Activated T-cell treated with anti-CD3 and anti-CD28 coated beads for 24 hours (primary cell): ENCODE measurements at regions not wholly inside any gene's neighbourhood (a gene's known extent, or its start where the extent isn't known, plus 50 kb on each side); places are given as distances from the start of the nearest gene placed in this dataset.

ENCODE experiments used
- DNase-seq: peaks from one replicate; pipeline ENCODE4 v3.0.0-alpha.2; 2020; ENCODE audit warnings: low read depth

DNA sequence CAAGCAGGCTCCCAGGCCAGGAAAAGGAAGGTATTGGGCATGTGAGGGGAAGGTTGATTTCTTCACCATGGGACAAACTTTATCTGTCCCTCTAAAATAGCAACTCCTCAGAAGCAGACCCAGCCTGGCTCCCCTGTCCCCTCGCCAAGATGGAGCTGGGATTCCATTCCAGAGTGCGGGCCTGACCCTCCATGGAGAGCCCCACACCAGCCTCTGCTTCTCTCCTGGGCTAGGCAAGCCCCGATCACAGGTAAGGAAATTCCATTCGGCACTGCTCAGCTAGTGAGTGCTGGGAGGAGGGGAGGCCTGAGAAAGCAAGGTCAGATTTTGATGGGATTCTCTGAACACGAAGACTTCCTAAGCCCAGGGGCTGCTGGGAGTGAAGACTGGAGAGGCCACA is 98.4 kb downstream of the EFNB1 start:
- no peak for DNase-seq

DNA sequence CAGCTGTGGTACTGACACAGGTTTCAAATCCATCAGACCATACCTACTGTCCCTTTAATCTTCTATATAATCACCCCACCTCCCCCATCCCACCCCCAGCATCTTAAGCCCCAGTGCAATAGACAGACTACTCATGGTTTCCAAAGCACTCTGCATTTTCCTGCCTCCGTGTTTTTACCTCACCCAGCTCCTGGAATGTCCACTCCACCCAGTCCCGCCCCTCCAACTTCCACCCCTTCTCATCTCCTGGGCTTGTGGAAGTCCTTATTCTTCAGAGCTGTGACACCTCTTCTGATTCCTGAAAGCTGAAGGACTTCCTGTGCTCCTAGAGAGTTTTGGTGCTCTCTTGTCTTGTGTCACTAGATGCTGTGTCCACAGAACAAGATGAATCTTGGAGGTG is 94.3 kb downstream of the EFNB1 start:
- DNase-seq = no peak

DNA sequence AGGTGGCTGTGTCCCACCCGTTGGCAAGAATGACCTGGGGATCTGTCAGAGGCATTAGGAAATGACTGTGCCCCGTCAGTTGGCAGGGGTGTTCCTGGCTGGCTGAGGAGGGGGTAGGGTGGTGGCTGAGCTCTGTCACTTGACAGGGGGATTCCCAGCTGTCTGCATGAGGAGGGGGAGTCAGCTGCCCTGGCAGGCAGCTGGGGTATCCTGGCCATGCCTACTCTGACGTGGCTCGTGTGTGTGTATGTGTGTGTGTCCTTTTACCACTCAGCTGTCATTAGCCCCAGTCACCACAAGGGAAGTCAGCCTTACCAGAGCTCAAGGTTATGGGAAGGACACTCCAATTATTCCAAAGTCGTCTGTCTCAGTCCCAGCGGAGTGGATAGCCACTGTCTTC is 93.2 kb downstream of the EFNB1 start:
- DNase-seq = no peak

DNA sequence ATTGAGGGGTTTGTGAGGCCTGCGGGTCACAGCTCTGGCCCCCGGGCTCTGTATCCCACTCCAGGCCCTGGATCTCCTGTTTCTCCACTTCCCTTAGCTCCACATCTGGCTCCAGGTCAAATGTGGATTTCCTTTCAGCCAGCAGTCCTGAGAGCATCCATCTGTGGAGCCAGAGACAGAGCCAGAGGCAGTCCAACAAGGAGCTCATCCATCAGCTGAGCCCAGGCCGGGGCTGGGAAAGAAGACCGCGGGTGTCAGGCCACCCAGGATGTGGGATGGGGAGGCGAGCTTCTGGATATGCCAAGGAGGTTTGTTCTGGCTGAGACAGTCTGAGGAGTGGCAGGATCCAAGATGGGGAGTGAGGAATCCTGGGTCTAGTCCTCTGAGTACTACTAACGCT is 91.7 kb downstream of the EFNB1 start:
- no peak for DNase-seq

DNA sequence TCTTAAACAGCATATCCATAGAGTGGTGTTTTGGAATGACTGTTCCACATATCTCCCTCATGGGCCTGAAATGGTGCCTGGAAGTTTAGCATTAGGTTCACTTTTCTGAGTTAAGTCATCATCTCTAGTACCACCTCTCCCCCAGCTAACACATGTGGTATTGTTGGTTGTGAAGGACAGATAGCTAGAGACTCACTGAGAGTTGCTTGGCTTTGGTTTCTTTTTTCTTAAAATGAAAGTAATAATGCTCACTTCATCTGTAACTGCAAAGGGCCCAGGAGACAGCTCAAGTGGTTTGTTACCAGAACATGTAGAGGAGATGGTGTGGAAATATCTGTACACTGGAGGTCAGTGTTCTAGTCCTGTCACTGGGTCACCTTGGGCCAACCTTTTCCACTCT is 90.9 kb downstream of the EFNB1 start:
- DNase-seq = no peak

DNA sequence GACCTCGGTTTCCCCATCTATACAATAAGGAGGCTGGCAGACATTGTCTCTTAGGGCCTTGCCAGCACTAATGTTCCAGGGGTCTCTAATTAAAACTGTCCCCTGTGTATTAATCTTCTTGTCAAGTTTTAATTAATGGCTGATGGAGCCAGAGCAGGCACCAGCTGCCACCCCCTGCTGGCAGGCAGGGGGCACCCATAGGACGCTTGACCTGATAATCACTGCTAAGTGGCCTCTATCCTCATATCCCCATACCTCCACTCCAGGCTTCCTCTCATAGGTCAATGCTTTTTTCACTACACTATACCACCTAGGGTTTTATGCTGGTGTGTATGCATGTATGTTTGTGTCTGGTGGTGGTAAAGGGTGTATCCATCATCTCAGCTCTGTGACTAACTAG is 89.4 kb downstream of the EFNB1 start:
- no peak for DNase-seq

DNA sequence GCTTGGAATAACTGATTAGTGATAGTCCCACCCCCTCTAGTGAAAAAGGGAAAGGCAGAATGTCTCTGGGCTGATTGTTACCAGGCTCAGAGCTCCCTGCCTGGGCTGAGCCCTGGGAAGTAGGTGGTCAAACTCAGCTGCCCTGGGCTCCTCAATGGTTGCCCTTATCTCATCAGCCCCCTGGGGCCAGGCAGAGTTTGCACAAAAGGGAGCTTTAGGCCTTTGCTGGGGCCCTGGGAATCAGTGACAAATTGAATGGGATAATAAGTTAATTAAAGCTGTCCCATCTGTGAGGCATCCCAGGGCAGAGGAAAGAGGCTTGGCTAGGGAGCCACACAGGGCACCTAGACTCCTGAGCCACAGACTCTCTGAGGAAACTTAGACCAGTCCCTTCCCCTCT is 89.0 kb downstream of the EFNB1 start:
- no peak for DNase-seq

DNA sequence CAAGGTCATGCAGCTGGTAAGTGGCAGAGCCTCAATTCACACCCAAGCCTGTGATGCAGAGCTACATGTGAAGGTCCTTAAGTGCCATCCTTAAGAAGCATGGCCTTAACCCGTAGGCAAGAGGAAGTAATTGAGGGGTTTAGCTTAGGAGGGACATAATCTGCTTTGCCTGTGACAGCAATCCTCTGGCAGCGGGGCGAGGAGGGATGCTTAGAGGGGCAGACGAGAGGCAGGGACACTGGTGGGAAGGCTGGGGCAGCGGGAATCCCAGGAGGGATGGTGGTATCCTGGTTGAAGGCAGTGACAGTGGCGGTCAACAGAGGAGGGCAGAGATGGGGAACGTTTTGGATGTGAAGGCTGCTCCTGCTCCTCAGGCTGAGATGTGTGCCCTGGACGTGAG is 88.1 kb downstream of the EFNB1 start:
- DNase-seq = no peak

DNA sequence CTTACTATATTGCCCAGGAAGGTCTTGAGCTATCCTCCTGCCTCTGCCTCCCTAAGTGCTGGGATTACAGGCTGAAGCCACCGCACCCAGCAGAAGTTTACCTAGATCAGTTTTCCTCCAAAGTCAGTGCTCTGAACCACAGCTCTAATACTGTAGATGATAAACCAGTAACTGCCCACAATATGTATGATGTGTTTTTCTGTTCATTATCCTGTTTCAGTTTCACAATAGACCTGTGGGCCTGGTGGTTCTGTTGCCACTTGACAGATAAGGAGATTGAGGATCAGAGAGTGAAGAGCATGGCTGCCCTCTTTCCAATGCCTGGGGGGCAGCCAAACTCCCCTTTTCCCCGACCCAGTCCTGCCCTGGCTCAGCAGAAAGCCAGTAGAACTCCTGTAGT is 87.0 kb downstream of the EFNB1 start:
- DNase-seq = no peak

DNA sequence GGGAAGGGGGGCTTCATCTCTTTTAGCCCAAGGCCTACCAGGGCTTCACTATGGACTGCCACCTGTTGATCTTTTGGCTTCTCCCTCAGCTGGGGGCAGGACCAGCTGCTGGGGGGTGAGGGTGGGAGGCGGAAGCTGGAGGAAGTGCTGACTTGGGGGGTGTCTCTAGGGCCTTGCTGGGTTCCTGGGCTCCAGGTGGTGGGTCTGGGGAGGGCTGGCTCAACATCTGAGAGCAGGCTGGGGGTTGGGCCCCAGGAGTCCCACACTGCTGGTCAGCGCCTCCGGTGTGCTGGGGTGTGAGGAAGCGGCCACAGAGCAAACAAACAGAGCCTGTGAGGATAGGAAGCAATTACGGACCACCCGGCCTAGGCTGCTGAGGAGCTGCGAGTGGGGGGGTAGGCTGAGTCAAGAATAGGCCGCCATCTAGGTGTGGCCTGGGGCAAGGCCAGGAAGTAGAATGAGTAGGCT is 85.7 kb downstream of the EFNB1 start:
- DNase-seq = no peak

DNA sequence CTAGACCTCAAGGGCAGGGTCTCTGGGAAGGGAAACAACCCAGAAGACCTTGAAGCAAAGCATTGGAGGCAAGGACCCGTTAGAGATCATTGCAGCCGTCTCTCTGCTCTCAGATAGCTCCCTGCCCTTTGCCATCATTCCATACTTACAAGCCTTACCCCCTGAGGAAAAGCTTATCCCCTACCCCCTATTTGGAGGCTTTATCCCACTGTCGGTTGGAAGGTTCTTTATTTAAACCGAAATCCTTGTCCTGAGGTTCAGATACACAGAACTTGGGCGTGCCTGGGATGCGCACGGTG is 84.4 kb downstream of the EFNB1 start:
- DNase-seq = no peak

DNA sequence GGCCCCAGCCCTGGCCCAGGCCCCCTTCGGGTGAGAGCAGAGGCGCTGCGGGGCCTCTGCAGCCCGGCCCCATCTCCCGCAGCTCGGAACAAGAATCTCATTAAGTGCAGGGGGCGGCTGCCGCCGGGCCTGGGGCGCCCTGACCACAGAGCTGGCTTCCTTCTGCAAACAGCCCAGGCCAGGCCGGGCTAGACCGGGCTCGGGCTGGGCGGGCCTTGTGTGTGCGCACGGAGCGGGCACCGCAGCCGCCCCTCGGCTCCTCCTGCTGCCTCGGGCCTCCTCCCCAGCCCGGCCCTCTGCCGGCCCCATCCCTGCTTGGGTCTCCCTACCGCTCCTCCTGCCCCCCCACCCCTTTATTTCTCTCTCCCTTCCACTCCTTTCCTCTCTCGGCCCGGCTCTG is 83.3 kb downstream of the EFNB1 start:
- DNase-seq = no peak

DNA sequence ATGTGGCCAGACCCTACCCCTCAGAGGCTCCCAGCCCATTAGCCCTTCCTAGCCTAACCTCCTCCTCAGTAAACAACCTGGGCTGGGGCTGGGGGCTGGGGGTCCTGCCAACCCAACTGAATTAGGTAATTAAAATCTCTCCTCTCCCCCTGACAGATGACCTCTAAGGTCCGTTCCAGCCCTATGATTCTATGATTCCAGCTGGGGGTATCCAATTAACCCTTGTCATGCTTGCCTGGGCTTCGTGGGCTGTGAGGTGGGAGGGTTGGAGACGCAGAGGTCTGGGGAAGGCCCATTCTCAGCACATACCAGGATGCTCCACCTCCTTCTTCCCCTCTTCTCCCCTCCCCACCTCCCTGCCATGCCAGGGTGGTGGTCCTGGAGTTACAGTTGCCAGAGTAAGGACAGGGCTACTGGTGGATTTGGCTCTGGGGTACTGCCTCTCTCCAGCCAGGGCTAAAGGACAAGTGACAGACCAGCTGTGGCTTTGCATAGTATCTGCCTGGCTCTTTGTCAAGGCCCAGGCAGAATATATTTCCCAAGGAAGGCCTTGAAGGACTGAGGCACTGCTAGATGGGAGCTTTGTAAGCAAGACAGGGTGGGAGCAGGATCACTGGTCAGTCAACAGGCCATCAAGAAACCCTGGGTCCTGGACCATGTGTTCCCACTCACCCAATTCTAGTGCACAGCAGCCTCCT is 82.1 kb downstream of the EFNB1 start:
- DNase-seq = no peak

DNA sequence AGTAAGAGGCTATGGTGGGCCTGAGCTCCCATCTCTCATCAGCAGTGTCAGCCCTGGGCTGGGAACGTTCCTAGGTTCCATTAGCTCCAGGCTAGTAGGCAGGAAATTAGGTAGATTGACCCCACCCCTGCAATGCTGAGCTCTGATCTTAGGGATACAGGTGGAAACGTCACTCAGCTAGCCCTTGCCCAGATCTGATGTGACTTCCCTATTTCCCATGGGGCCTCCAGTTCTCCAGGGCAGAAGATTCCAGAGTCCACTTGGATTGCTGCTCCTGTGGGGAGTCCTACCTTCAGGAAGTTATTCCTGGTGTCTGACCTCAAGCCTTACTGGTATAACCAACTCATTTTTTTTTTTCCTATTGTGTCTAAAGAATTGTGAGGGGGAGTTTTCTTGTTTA is 81.1 kb downstream of the EFNB1 start:
- DNase-seq = no peak

DNA sequence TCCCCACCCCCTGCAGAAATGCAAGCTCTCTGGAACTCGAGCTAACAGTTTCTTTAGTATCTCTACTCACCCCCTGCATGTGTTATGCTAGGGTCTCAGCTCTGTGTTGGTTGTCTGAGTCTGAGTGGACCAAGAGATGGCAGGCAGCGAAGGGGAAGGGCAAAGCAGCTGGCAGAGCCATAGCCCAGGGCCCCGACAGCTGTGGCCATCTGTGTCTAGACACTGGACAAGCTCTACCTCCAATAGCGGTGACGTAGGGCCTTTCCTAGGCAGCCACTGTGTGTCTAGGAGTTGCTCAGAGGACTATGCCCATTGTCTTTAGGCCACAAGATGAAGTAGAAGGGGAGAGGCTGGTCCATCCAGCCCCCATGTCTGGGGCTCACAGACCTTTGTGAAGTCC is 79.2 kb downstream of the EFNB1 start:
- no peak for DNase-seq

DNA sequence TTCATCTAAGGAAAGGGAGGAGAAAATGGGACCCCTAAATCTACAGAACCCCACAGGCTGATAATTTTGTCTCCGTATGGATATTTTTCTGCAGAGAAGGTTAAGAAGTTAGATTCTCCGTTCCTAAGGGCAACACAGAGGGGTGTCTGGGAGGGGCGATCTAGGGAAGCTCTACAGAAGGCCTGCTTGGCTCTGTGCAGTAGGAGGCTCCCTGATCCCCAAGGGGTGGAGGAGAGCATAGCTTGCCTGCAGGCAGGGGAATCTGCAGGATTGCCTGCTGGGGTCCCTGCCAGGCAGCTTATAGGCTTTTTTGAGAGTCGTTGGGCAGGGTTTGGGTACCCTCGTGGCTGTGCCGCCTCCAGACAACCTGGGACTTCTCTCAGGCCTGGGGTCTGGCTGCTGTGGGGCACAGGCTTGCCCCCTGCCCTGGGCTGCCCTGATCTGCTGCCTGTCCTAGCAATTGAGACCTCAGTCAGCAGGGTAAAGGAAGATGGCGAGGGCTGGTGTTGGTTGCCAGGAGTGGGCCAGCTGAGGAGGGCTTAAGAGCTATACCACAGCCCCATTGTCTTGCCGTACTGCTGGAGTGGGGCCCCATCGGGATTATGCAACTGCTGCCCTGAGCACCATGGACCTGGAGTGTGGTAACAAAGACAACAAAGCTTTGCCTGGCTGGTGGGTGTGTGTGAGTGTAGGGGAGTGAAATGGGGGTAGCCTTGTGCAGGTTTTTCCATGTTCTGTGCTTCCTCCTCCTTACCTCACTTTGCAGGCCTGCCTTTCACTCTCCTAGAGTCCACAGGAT is 74.1 kb downstream of the EFNB1 start:
- DNase-seq = no peak

DNA sequence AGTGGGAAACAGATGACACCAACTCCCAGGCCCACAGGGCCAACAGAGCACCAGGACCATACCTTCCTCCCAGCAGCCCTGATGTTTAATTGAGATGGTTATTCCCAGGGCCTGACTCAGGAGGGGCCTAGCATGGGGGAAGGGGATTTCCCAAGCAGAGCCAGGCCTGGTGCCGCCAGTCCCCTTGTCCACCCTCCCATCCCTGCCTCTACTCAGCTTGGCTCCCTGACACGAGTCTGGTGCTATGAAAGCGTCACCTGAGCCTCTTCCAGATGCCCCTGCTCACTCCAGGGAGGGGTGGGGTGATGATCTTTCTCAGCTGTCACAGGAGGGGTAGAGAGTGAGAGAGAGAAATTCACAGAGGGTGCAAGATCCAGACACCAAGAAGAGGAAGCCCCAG is 72.7 kb downstream of the EFNB1 start:
- no peak for DNase-seq

DNA sequence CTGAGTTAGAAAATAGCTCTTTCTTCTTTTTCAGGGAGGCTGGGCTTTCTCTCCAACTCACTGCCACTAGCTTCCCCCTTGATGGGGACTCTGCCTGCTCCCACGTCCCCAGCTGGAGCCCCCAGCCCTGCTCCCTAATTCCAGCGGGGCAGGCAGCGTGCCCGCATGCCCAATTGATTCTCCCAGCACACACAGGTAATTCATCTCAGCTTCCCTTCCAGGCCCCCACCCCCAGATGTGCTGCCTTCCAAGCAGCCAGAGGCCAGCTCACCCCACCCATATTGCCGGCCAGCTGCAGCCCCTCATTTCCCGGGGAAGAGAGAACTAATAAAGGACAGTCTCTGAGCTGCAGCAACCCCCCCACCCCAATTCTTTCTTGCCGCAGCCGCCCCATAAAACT is 69.8 kb downstream of the EFNB1 start:
- no peak for DNase-seq

DNA sequence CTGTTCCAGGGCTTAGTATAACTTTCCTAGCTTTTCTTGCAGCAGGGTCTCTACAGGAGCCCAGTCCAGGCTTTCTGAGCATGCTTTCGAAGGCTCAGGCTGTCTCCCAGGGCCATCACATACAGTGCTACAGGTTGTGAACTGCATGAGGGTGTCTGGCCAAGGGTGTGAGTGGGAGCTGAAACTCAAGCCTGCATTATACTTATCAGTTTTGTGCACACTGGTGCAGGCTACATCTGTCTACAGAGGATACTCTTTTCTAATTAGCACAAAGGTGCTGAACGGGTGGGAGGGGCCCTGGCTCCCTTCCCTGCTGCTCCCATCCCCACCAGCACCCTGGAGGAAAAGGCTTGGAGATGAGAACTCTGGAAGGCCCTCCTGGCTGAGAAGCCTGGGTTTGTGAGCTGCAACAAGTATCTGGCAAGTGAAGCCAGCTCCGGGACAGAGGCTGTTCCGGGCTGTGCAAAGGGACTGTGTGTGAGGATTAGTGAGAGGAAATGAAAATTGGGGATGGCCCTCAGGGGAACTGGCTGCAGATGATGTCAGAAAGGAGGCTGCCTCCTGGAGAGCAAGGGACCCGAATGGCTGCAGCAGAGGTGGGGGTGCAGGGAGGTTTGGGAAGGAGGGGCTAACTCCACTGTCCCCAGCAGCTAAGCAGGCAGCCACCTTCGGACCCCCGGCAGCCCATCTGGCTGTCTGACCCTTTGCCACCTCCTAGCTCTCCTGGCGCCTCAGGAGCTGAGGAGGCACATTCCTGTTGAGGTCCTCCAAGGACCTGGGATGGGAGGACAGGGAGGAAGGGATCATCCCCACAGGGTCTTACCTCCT is 68.5 kb downstream of the EFNB1 start:
- DNase-seq = no peak

DNA sequence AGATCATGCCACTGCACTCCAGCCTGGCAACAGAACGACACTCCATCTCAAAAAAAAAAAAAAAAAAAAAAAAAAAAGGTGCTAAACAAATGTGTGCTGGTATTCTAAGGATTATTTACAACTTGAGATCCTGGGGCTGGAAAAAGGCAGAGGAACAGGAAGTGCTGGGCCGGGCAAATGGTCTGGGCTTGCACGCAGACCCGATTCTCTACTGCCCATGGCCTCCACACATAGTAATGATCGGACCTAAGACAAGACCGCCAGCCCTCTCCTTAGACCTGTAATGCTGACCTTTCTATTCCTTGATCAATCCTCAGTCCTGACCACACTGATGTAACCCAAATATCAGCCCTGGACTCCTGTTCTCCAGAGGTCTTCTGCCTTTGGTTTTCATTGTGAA is 67.8 kb downstream of the EFNB1 start:
- no peak for DNase-seq

DNA sequence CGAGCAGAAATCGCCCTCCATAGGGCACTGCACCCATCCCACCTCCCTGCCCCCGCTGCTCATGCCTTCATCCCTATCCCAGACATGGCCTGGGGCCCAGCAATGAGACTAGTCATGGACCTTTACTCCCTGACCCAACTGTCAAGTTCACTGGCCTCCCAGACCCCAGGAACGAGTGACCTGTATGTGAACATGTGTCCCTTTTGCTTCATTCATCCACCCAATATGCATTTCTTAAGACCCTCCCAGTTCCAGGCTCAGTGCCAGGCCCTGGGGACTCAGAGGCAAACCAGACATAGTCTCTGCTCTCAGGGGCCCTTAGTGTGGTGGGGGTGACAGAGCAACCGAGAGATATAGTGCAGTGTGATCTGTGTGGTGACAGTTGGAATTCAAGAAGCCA is 67.0 kb downstream of the EFNB1 start:
- no peak for DNase-seq

DNA sequence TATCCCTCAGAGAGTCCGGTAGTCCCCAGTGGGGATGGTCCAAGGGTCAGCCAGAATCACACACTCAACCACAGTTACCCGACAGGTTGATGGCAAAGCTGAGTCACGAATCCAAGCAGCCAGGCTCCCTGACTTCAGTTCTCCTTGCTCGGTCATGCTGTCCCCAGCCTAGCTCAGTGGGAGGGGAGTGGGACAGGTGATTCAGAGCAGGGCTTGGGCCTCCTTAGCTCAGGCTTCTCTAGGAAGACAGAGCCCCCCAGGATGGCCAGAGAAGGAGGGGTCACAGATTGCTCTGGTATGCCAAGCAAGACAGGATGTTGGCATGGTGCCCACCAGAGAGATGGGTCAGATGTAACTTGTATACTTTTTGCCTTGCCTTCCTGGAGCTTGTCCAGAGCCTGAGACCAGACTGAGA is 66.5 kb downstream of the EFNB1 start:
- DNase-seq = no peak
